ENCODE measurements at regions not wholly inside any gene's neighbourhood (a gene's known extent, or its start where the extent isn't known, plus 50 kb on each side); places are given as distances from the start of the nearest gene placed in this dataset.

- no peak for DNase-seq (ENCODE audit: low read depth)
These were observed 106.3 kb downstream of the MTNR1B start for GRCh38 chr11:93075782-93076181.

- DNase-seq (ENCODE audit: low read depth): no peak
These were observed 110.8 kb downstream of the MTNR1B start for GRCh38 chr11:93080146-93080759.

GRCh38 chr11:93081694-93082093 is 112.2 kb downstream of the MTNR1B start:
- no peak for DNase-seq (ENCODE audit: low read depth)

GRCh38 chr11:93082900-93083299 is 113.4 kb downstream of the MTNR1B start:
- DNase-seq (ENCODE audit: low read depth): no peak

- DNase-seq (ENCODE audit: low read depth): peak; percentile 61
These were observed 112.9 kb downstream of the SLC36A4 start for GRCh38 chr11:93084727-93085505.

- peak; percentile 73 for DNase-seq (ENCODE audit: low read depth)
These were observed 108.2 kb downstream of the SLC36A4 start for GRCh38 chr11:93089474-93090102.

Measured in RPMI7951 (cell line).